CD14-positive monocyte (primary cell): ENCODE measurements at regions not wholly inside any gene's neighbourhood (a gene's known extent, or its start where the extent isn't known, plus 50 kb on each side); places are given as distances from the start of the nearest gene placed in this dataset.

ENCODE experiments used
- DNase-seq, 3 donors: peaks; one replicate each; pipeline ENCODE4 v3.0.0-alpha.2; 2011 to 2022
- H2AFZ ChIP-seq: 2 replicates; pipeline ENCODE4 v1.6.0; 2012; ENCODE audit warnings: mild to moderate bottlenecking, low read depth, low read length, inconsistent platforms; ENCODE audit not compliant: insufficient read depth, poor library complexity, severe bottlenecking
- H3K27ac ChIP-seq, 2 donors: 1 replicate in 1 of 2; 2 replicates in 1 of 2; pipeline ENCODE4 v1.5.1; 2012 to 2013; ENCODE audit warnings: low read length in 2 of 2, control low read depth in 1 of 2, inconsistent platforms in 1 of 2, low read depth in 1 of 2, mild to moderate bottlenecking in 1 of 2
- H3K27me3 ChIP-seq, 2 donors: one replicate each; pipeline versions ENCODE4 v1.6.0 to v1.6.1; 2011 to 2013; ENCODE audit warnings: low read length in 2 of 2; ENCODE audit not compliant: control insufficient read depth in 2 of 2, insufficient read depth in 2 of 2
- H3K36me3 ChIP-seq, 2 donors: replicated peaks in 1 of 2; 1 replicate in 1 of 2; 2 replicates in 1 of 2; pipeline versions ENCODE4 v1.5.1 to v1.6.1; 2012 to 2013; ENCODE audit warnings: low read length in 2 of 2, control low read depth in 1 of 2, inconsistent platforms in 1 of 2, mild to moderate bottlenecking in 1 of 2; ENCODE audit not compliant: insufficient read depth in 2 of 2, control insufficient read depth in 1 of 2
- H3K4me1 ChIP-seq, 2 donors: 1 replicate in 1 of 2; 2 replicates in 1 of 2; pipeline versions ENCODE4 v1.5.1 to v1.6.1; 2012 to 2013; ENCODE audit warnings: low read length in 2 of 2, control low read depth in 1 of 2, inconsistent platforms in 1 of 2, mild to moderate bottlenecking in 1 of 2, moderate library complexity in 1 of 2; ENCODE audit not compliant: insufficient read depth in 2 of 2, control insufficient read depth in 1 of 2
- H3K4me2 ChIP-seq: replicated peaks from 2 replicates; pipeline ENCODE3; 2012; ENCODE audit warnings: low read length, moderate library complexity, mild to moderate bottlenecking; ENCODE audit not compliant: poor library complexity, severe bottlenecking; ENCODE audit errors: extremely low read depth
- H3K4me3 ChIP-seq, 3 experiments: fragments of 200-600 bp in 1 of 3; sonication (generic) in 1 of 3; replicated peaks in 1 of 3; 1 replicate in 2 of 3; 2 replicates in 1 of 3; pipeline ENCODE4 v1.5.1; 2011 to 2013; ENCODE audit warnings: low read length in 3 of 3, mild to moderate bottlenecking in 3 of 3, control low read depth in 2 of 3, low read depth in 2 of 3, inconsistent platforms in 1 of 3, moderate library complexity in 1 of 3
- H3K79me2 ChIP-seq: 2 replicates; pipeline ENCODE4 v1.6.0; 2012; ENCODE audit warnings: mild to moderate bottlenecking, control low read depth, inconsistent platforms, low read length, moderate library complexity; ENCODE audit not compliant: insufficient read depth
- H3K9ac ChIP-seq: 2 replicates; pipeline ENCODE4 v1.6.0; 2017; ENCODE audit warnings: low read length, mild to moderate bottlenecking; ENCODE audit not compliant: insufficient read depth, poor library complexity, severe bottlenecking
- H3K9me3 ChIP-seq, 2 donors: replicated peaks in 1 of 2; 1 replicate in 1 of 2; 2 replicates in 1 of 2; pipeline versions ENCODE4 v1.5.1 to v1.6.1; 2012 to 2013; ENCODE audit warnings: low read length in 2 of 2, control low read depth in 1 of 2; ENCODE audit not compliant: control insufficient read depth in 1 of 2, insufficient read depth in 1 of 2
- H4K20me1 ChIP-seq: 2 replicates; pipeline ENCODE4 v1.6.0; 2012; ENCODE audit warnings: mild to moderate bottlenecking, low read length, control low read depth, moderate library complexity; ENCODE audit not compliant: insufficient read depth
- H3K27ac Mint-ChIP-seq, 7 donors: one replicate each; pipeline ENCODE4 v1.8.0; 2020; ENCODE audit warnings: mild to moderate bottlenecking in 7 of 7, mixed read lengths in 7 of 7, moderate library complexity in 6 of 7, inconsistent platforms in 2 of 7
- H3K27me3 Mint-ChIP-seq, 3 donors: one replicate each; pipeline ENCODE4 v1.8.0; 2021 to 2022; ENCODE audit warnings: low read depth in 3 of 3, mild to moderate bottlenecking in 3 of 3, mixed read lengths in 3 of 3, moderate library complexity in 3 of 3, inconsistent platforms in 1 of 3
- H3K36me3 Mint-ChIP-seq, 2 donors: one replicate each; pipeline ENCODE4 v1.8.0; 2020; ENCODE audit warnings: mixed read lengths in 2 of 2, inconsistent platforms in 1 of 2, mild to moderate bottlenecking in 1 of 2
- H3K4me1 Mint-ChIP-seq: one replicate; pipeline ENCODE4 v1.8.0; 2020; ENCODE audit warnings: mild to moderate bottlenecking, mixed read lengths
- H3K4me3 Mint-ChIP-seq, 2 donors: one replicate each; pipeline ENCODE4 v1.8.0; 2020; ENCODE audit warnings: mild to moderate bottlenecking in 2 of 2, mixed read lengths in 2 of 2, moderate library complexity in 1 of 2
- H3K9me3 Mint-ChIP-seq, 7 donors: one replicate each; pipeline ENCODE4 v1.8.0; 2020 to 2022; ENCODE audit warnings: mixed read lengths in 7 of 7, mild to moderate bottlenecking in 6 of 7, moderate library complexity in 6 of 7, inconsistent platforms in 2 of 7
- CTCF ChIP-seq: fragments of 200-600 bp; IDR thresholded peaks from one replicate; pipeline ENCODE4 v1.8.0; 2022; ENCODE audit warnings: antibody characterized with exemption, mild to moderate bottlenecking
- WGBS: methylation state at CpG from one replicate; pipeline ENCODE4 v1.1.5; 2013; ENCODE audit warnings: missing lambda C conversion rate; ENCODE audit not compliant: insufficient coverage; 5-methylcytosine and 5-hydroxymethylcytosine counted together
- intact Hi-C, 2 donors: fragments of 100-400 bp; cut with micrococcal nuclease; formaldehyde crosslinking; loops; one replicate each; pipeline versions ENCODE4 v1.15.0 to v1.15.1; 2023

- WGBS = 60% methylated on average over 8 of the region's 9 CpGs
- H3K9me3 Mint-ChIP-seq = peaks cover 2 to 38% (median 8%) of the 10 kb centered on the region in 7 donors
- no peak overlapping the region for H3K4me3 Mint-ChIP-seq
- Histone ChIP-seq H3K9me3 (peaks cover 5 to 16% of the 10 kb centered on the region in 2 donors), H3K36me3 (no peaks in the 10 kb centered on the region), H3K27me3 (no peaks in the 10 kb centered on the region), H2AFZ (no peak overlapping the region), H3K4me3 (no peak overlapping the region), H3K27ac (no peak overlapping the region), H3K4me2 (no peak overlapping the region), H4K20me1 (no peaks in the 10 kb centered on the region), H3K4me1 (no peaks in the 10 kb centered on the region), H3K9ac (no peak overlapping the region), H3K79me2 (no peaks in the 10 kb centered on the region)
- no peaks in the 10 kb centered on the region for H3K4me1 Mint-ChIP-seq
- intact Hi-C loops = no loop called here
- no peaks in the 10 kb centered on the region for H3K36me3 Mint-ChIP-seq
- peaks cover 0 to 2% (median 0%) of the 10 kb centered on the region in 3 donors for H3K27me3 Mint-ChIP-seq
- no peak overlapping the region for H3K27ac Mint-ChIP-seq
- no peak for TF ChIP-seq CTCF
- no peak for DNase-seq
Observed at GRCh38 chr15:26201177-26201858, 338.2 kb upstream of the ATP10A start.

GRCh38 chr15:26200427-26200826 lies 337.3 kb upstream of the ATP10A start:
- Histone ChIP-seq H2AFZ (no peak overlapping the region), H3K4me1 (no peaks in the 10 kb centered on the region), H3K36me3 (no peaks in the 10 kb centered on the region), H3K4me2 (no peak overlapping the region), H3K9me3 (peaks cover 5 to 16% of the 10 kb centered on the region in 2 donors), H3K79me2 (no peaks in the 10 kb centered on the region), H3K27ac (no peak overlapping the region), H4K20me1 (no peaks in the 10 kb centered on the region), H3K27me3 (no peaks in the 10 kb centered on the region), H3K9ac (no peak overlapping the region), H3K4me3 (no peak overlapping the region)
- no peaks in the 10 kb centered on the region for H3K4me1 Mint-ChIP-seq
- no peak for DNase-seq
- no peaks in the 10 kb centered on the region for H3K36me3 Mint-ChIP-seq
- H3K9me3 Mint-ChIP-seq = peaks cover 2 to 37% (median 8%) of the 10 kb centered on the region in 7 donors
- intact Hi-C loops = no loop called here
- no peak for TF ChIP-seq CTCF
- no peak overlapping the region for H3K27ac Mint-ChIP-seq
- H3K4me3 Mint-ChIP-seq = no peak overlapping the region
- WGBS = 50% methylated on average over 1 of the region's 8 CpGs
- H3K27me3 Mint-ChIP-seq = peaks cover 0 to 2% (median 0%) of the 10 kb centered on the region in 3 donors
